ENCODE measurements at regions not wholly inside any gene's neighbourhood (a gene's known extent, or its start where the extent isn't known, plus 50 kb on each side); places are given as distances from the start of the nearest gene placed in this dataset.

- Histone ChIP-seq H4K20me1 (ENCODE audit: insufficient read depth) (no peaks in the 10 kb centered on the region), H3K9me3 (ENCODE audit: control insufficient read depth in 1 of 2, insufficient read depth in 1 of 2, low read depth in 1 of 2, low read length in 2 of 2) (no peaks in the 10 kb centered on the region), H2AFZ (ENCODE audit: low read depth, low read length, poor library complexity, severe bottlenecking) (no peak overlapping the region), H3K27me3 (ENCODE audit: insufficient read depth, low read length) (no peaks in the 10 kb centered on the region), H3K79me2 (ENCODE audit: insufficient read depth, low read length) (no peaks in the 10 kb centered on the region), H3K36me3 (ENCODE audit: control insufficient read depth in 1 of 2, insufficient read depth in 2 of 2, low read length in 2 of 2) (no peaks in the 10 kb centered on the region), H3K4me3 (replicated peaks in 1 of 2; ENCODE audit: low read depth in 1 of 2, low read length in 2 of 2) (no peak overlapping the region), H3K27ac (ENCODE audit: low read depth, low read length) (no peak overlapping the region), H3K9me2 (ENCODE audit: insufficient read depth) (no peaks in the 10 kb centered on the region), H3K4me2 (ENCODE audit: low read length) (no peak overlapping the region), H3K4me1 (ENCODE audit: control insufficient read depth in 1 of 2, insufficient read depth in 2 of 2, low read length in 2 of 2) (peaks cover 5 to 6% of the 10 kb centered on the region in 2 experiments; a peak in 2 of 4 replicates), H3K9ac (ENCODE audit: low read length) (no peak overlapping the region)
- no peak for DNase-seq (ENCODE audit: low read depth, low spot score)
- ChIA-PET CTCF (no interaction called here), POLR2A (no interaction called here), RAD21 (ENCODE audit: low non-redundant PET in 1 of 2, low total read pairs in 2 of 2, uncharacterized antibody in 2 of 2, unreplicated experiment in 2 of 2) (no interaction called here)
- TF ChIP-seq CTCF (IDR thresholded peaks at IDR 0.05 in 2 of 3, conservative IDR thresholded peaks at IDR 0.05 in 1 of 3; ENCODE audit: borderline replicate concordance in 1 of 3, insufficient read depth in 1 of 3, low read depth in 2 of 3, low read length in 2 of 3) = no peak
- TF ChIP-seq YY1 (IDR thresholded peaks at IDR 0.05; ENCODE audit: extremely low read depth, insufficient replicate concordance, low read depth, low read length) = no peak
- TF ChIP-seq ZFX (IDR thresholded peaks at IDR 0.05) = no peak
- TF ChIP-seq EZH2phosphoT487 (IDR thresholded peaks at IDR 0.05; ENCODE audit: borderline replicate concordance) = no peak
- BruUV-seq (replicated peaks) = no TSS peak
- no peak for ATAC-seq
- intact Hi-C loops (cut with micrococcal nuclease) = no loop called here
These were observed 120.9 kb upstream of the PFN2 start for GRCh38 chr3:150091626-150092025.

GRCh38 chr3:150090877-150091276 is 120.2 kb upstream of the PFN2 start:
- H3K9ac ChIP-seq (ENCODE audit: low read length) = no peak overlapping the region
- no peaks in the 10 kb centered on the region for H3K79me2 ChIP-seq (ENCODE audit: insufficient read depth, low read length)
- no peak for TF ChIP-seq CBX3 (IDR thresholded peaks at IDR 0.05; ENCODE audit: low read depth)
- no peak for TF ChIP-seq ZFX (IDR thresholded peaks at IDR 0.05)
- TF ChIP-seq REST (IDR thresholded peaks at IDR 0.05; ENCODE audit: low read depth) = no peak
- no peak for TF ChIP-seq EGR1 (IDR thresholded peaks at IDR 0.05; ENCODE audit: low read depth)
- TF ChIP-seq RAD21 (IDR thresholded peaks at IDR 0.05; ENCODE audit: low read depth) = no peak
- TF ChIP-seq CEBPB (IDR thresholded peaks at IDR 0.05; ENCODE audit: low read depth) = no peak
- no peak for TF ChIP-seq JUND (IDR thresholded peaks at IDR 0.05)
- no peak for TF ChIP-seq MAX (IDR thresholded peaks at IDR 0.05)
- no peak for TF ChIP-seq SRF (IDR thresholded peaks at IDR 0.05; ENCODE audit: low read depth)
- H3K4me2 ChIP-seq (ENCODE audit: low read length) = no peak overlapping the region
- H3K9me2 ChIP-seq (ENCODE audit: insufficient read depth) = no peaks in the 10 kb centered on the region
- H3K36me3 ChIP-seq (ENCODE audit: control insufficient read depth in 1 of 2, insufficient read depth in 2 of 2, low read length in 2 of 2) = no peaks in the 10 kb centered on the region
- no peak overlapping the region for H2AFZ ChIP-seq (ENCODE audit: low read depth, low read length, poor library complexity, severe bottlenecking)
- ATAC-seq (no peak), DNase-seq (ENCODE audit: low read depth, low spot score) (no peak)
- ChIA-PET CTCF (no interaction called here), POLR2A (no interaction called here), RAD21 (ENCODE audit: low non-redundant PET in 1 of 2, low total read pairs in 2 of 2, uncharacterized antibody in 2 of 2, unreplicated experiment in 2 of 2) (no interaction called here)
- no peaks in the 10 kb centered on the region for H3K9me3 ChIP-seq (ENCODE audit: control insufficient read depth in 1 of 2, insufficient read depth in 1 of 2, low read depth in 1 of 2, low read length in 2 of 2)
- intact Hi-C loops (cut with micrococcal nuclease) = no loop called here
- H3K27ac ChIP-seq (ENCODE audit: low read depth, low read length) = no peak overlapping the region
- H3K4me1 ChIP-seq (ENCODE audit: control insufficient read depth in 1 of 2, insufficient read depth in 2 of 2, low read length in 2 of 2) = peaks cover 5 to 6% of the 10 kb centered on the region in 2 experiments; a peak in 2 of 4 replicates
- BruUV-seq (replicated peaks) = no TSS peak
- no peaks in the 10 kb centered on the region for H4K20me1 ChIP-seq (ENCODE audit: insufficient read depth)
- no peaks in the 10 kb centered on the region for H3K27me3 ChIP-seq (ENCODE audit: insufficient read depth, low read length)
- no peak overlapping the region for H3K4me3 ChIP-seq (replicated peaks in 1 of 2; ENCODE audit: low read depth in 1 of 2, low read length in 2 of 2)

Data from HCT116 (cell line).